ENCODE measurements at regions not wholly inside any gene's neighbourhood (a gene's known extent, or its start where the extent isn't known, plus 50 kb on each side); places are given as distances from the start of the nearest gene placed in this dataset.

GRCh38 chr10:28367929-28368484, 65.1 kb upstream of the MPP7 start:
- TF ChIP-seq POLR2A (IDR thresholded peaks at IDR 0.05; ENCODE audit: low read length): no peak
- TF ChIP-seq GATA1 (IDR thresholded peaks at IDR 0.05; ENCODE audit: low read depth, low read length): no peak

Data from erythroblast (primary cell).